HG03439 (cell line): ENCODE measurements at regions not wholly inside any gene's neighbourhood (a gene's known extent, or its start where the extent isn't known, plus 50 kb on each side); places are given as distances from the start of the nearest gene placed in this dataset.

ENCODE experiments used
- ATAC-seq: cut with Tn5 transposase; IDR thresholded peaks from one replicate; pipeline ENCODE4 v1.9.1; 2021; ENCODE audit warnings: mild to moderate bottlenecking, moderate library complexity; ENCODE audit not compliant: unreplicated experiment

DNA sequence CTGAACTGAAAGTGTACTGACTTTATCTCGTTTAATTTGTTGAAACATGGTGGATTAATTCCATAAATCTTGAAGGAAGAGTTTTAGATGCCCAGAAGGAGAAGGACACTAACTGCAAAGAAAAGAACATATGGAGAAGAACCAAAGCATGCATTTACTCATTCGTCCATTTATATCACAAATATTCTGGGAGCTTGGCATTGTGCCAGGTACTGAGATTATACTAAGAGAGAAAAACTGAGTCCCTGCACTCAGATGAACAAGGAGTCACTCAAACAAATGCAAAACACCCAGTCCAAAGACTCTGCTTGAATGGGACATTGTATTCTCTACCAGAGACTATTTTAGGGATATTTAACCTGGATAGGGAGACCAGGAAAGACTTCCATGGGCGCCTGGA is 588.0 kb upstream of the MGMT start:
- no peak for ATAC-seq

DNA sequence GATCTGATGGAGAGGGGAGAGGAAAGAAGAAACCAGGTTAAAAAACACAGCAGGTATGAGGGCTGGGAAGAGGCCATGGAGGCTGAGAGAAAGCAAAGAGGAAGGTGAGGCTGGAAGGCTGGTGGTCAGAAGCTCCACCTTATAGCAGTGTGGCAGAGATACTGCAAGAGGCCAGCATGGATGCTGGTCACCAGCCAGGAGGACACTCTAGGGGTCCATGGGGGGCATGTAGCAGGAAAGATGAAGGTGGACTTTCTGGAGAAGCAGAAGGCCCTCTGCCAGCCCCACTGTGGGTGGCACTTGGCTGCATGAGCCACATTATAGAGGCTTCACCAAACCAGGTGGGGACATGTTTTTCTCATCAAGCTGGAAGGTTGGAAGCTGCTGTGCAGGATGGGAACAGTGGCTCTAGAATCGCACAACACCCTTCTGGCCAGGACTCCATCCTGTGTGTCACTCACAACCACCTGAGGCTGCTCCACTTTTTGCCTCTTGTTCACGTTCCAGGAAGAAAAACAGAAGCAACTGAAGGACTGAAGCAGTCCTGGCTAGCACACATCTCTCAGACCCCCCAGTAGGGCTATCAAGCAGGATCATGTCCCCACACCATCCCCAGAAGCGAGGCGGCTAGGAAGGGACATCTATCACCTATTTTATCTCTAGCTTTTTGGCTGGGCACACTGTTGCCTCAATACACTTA is 587.5 kb upstream of the MGMT start:
- ATAC-seq: no peak

DNA sequence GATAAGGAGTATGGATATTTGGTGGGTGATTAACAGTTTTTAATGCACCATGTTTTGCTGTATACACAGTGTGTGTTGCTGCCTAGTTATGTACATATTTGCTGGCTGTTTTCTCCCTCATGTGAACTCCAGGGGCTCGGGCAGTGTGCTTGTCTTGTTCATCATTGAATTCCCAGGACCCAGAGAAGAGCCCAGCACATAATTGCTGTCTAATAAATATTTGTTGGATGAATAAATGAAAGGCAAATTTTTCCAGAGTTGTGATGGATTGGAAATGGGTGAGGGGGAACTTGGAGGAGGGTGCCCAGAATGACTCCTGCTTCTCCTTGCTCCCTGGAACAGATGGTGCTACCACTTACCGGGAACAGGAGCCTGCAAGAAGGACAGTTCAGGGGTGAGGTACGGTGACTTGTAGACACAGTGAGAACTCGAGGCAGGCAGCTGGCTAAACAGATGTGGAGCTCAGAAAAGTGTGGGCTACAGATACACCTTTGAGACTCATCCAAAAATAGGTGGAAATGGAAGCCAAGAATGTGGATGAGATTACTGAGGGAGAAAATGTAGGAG is 586.8 kb upstream of the MGMT start:
- no peak for ATAC-seq

DNA sequence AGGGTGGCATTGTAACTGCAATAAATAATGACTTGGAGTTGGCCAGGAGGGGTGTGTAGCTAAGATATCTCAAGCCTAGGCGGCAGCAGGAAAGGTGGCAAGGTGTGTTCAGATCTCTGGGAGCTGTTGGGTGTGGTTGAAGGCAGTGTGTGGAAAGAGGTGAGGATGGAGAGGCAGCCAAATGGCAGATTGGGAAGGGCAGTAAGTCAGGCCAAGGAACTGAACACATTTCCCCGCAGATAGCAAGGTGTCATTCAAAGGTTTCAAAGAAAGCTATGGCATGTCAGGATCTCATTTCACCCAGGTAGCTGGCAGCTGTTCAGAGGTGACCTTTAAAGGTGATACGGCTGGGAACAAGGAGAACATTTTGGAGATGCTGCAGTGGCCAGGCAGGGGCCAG is 586.0 kb upstream of the MGMT start:
- ATAC-seq: no peak

DNA sequence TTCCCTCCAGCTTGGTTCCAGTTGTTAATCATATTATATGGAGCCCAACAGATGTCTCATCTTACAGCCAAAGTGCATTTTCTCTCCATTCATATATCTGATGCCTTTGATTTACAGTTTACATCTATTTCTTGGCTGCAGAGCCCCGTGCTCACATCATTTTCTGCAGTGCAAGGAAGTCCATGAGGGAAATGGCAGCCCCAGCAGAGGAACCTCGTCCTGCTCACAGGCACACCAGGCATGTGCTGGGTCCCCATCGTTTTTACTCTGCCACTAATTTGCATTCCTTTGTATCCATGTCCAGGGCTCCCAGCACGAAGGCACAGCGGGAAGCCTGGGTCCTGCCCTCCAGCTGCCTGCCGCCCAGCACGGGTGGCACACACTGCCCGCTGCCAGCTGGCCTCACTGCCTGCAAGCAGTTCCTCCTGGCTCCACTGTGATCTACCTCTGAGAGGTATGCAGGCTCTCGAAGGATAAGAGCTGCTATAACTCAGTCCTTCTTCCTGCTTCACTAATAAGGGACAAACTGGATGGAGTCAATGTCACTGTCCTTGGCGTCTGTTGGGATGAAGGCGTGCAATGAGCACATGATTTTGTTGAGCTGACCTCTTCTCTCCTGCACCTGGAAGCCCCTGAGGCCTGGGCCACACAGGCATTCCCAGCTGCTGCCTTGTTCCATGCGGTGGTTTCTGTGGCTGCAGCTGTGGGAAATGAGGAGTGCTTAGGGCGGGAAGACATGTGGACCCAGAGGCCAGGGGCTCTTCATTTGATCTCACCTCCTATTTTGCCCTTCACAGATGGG is 583.6 kb upstream of the MGMT start:
- no peak for ATAC-seq

DNA sequence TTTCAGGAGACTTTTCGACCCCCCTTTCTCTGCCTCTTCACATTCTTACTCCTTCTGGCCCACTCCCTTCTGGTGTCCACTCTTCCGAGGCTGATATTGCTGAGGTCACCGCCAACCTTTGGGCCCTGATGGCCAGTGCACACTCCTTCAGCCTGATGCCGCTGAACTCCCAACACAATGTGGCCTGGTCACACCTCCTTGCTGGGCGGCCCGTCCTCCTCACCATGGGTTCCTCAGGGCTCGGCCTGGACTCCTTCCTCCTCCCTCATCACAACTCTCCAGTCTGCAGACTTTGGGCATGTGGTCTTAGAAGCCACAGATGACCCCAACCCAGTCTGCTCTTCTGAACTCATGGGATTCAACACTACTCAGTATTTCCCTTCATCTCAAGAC is 583.0 kb upstream of the MGMT start:
- ATAC-seq: no peak

DNA sequence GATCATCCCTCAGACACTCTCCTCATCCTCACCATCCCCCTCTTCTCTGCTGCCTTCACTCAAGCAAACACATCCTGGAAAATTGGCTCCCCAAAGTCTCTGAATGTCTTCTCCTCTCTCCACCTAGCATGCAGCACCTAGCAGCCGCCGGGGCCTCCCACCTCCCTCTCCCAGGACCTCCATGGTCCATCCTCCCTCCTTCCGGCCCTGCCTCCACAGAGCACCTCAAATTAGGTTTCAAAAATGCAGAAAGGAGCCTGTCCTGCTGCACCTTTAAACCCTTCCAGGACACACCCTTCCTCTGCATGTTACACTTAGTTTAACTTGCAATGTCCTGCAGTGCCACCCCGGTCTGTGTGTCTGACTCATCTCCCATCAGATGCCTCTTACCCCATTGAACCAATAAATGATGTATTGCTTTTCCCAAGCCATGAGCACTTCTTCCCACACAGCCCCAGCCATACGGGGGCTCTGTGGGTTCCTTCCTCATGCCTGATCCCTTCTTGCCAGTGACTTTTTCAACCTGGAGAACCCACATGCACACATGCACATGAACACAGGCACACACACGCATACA is 582.5 kb upstream of the MGMT start:
- ATAC-seq: no peak

DNA sequence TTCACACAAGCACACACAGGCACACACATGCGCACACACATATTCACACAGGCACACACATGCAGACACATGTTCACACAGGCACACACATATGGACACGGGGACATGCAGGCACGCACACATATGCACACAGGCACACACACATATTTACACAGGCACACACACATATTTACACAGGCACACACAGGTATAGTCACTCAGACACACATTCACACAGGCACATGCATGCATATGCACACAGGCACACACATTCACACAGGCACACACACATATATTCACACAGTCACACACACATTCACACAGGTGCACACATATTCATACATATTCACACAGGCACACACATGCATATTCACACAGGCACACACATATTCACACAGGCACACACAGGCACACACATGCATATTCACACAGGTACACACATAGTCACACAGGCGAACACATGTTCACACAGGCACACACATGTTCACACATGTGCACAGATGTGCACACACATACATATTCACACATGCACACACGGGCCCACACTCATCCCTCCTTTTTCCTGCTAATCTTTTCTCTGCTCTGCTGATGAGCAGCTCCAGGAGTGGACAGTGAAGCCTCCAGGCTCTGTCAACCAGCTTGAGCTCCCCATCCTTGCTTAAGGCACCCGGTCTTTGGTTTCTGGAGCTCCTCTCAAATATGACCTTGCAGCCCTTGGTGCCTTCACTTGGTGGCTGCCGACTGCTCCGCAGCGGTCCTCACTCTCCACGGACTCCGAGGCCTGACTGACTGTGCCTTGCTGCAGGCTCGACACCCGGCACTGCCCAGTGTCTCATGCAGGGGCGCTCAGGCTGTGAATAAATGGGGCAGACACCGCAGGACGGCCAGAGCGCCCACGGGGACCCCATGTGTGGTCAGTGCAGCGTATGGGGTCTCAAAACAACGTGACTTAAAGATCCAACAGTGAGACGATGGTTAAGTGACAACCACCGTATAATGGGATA is 581.2 kb upstream of the MGMT start:
- no peak for ATAC-seq

DNA sequence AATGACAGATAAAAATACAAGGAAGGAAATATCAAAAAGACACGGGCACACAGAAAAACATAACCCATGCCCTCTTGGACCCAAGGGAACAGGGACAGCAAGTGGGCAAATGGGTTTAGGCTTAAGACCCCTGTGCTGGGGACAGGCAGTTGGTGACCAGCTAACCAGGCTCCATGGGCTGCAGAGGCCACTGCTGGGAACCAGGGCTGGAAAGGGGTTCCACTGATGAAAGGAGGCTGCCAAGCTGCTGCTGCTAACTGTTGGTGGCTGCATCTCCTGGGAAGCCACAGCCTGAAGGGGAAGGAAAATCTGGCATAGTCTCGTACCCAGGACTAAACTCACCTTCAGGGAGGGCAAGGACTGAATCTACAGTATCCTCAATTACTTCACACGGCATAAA is 579.2 kb upstream of the MGMT start:
- no peak for ATAC-seq

DNA sequence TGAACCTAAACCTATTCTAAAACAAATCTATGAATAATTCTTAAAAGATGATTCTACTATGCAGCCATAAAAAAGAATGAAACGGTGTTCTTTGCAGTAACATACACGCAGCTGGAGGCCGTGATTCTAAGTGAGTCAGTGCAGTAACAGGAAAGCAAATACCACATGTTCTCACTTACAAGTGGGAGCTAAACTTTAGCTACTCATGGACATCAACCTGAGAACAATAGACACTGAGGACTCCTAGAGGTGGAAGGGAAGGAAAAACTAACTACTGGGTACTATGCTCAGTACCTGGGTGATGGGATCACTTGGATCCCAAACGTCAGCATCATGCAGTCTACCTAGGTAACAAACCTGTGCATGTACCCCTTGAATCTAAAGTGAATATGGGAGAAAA is 575.0 kb upstream of the MGMT start:
- no peak for ATAC-seq

DNA sequence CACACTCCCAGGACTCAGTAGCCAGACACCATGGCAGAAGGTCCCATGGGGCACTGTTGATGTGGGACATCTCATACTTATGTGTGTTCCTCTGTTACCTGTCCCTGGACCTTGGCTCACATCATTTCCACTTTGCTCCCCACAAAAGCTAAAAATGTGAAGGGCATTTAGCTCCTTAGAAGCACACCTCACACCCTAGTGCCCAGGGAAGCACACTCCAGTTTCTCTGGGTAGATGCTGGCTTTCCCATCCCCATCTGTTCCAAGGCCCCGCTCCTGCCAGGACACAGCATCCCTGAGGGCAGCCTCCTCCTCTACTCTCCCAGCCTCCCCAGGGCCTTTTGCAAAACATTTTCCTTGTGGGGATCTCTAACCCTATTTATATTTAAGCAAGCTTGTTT is 572.4 kb upstream of the MGMT start:
- ATAC-seq: no peak

DNA sequence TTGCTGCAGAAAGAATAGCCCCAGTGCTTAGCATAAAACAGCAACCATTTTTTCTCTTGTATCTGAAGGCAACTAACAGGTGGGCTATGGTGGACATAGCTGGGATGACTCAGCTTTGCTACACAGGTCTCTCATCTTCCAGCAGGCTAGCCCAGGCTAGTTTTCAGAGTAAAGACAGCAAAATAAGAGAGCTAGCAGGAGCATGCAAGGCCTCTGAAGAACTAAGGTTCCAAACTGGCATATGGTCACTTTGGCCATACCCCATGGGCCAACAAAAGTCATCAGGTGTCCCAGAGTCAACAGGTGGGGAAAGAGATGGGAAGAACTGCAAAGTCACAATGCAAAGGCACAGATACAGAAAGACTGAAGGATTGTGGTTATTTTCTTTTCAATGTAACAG is 571.6 kb upstream of the MGMT start:
- no peak for ATAC-seq

DNA sequence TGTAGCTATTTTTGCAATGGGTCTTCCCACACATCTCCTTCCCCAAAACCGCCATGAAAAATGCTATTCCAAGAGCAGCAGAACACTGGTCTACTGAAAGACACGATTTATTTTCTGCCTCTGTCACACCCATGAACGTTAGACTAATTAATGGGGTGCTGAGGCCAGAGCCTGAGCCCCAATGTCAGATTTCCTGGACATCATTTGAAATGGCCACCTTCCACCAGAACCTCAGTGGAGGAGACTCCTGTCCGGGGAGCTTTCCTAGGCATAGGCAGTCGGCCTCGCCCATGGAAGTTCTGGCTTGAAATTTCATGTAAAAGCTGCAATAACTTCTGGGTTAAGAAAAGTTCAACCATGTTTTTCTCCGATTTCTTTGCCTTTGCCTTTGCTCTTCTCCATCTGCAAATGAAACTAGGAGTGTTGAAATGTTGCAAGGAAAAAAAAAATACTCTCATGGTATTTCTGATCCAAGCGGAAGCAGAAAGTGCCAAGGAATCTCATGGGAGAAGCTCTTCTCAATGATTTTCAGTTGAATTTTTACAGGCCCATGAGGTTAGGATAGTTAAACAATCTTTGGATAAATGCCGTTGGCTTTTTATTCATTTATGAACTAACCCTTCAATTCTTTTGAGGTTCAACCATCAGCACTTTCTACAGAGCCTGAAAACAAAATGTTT is 570.8 kb upstream of the MGMT start:
- ATAC-seq: no peak

DNA sequence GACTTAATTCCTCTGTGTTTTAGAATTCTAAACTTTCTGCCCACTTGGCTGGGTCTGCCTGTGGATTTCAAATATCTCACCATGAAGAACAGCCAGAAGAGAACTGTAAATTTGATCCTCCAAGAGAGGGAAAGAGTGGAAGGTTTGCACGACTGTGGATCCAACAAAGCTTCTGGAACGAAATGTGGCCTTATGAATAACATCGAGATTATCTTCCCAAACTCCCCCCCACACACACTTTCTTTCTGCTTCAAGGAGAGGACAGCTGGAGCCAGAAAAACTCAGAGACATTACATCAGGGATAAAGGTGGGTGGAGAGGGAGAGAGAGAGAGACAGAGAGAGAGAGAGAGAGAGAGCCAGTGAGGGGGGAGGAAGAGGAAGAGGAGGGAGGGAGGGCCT is 570.1 kb upstream of the MGMT start:
- ATAC-seq: no peak

DNA sequence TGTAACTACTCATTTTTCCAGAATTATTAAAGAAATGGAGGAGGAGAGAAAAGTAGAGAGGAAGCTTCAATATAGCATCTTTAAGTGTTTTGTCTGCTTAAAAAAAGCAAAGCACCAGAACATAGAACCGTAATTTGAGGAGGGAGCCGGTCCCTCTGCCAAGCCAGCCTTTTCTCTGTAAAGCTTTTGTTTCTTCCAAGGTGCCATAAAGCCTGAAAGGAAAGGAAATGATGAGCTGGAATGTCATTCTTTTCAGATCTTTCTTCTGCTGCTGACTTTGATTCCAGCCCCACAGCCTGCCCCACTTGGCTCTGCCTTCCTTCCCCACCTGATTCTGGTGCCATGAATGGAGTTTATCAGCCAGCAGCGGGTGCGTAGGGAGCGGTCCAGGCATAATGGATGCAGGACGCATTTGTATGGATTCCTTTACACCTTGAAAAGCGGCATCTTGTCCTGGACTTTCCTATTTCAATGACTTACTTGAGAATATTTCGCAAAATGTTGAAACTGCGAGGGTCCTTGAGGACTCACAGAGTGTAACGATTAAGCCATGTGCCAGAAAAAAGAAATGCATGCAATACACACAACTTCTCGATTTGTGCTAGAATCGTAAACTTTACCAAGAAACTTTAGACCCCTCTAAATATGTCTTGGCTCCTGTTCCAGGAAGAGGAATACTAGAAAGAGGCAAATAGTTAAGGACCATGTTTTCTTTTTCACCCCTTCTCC is 569.5 kb upstream of the MGMT start:
- no peak for ATAC-seq

DNA sequence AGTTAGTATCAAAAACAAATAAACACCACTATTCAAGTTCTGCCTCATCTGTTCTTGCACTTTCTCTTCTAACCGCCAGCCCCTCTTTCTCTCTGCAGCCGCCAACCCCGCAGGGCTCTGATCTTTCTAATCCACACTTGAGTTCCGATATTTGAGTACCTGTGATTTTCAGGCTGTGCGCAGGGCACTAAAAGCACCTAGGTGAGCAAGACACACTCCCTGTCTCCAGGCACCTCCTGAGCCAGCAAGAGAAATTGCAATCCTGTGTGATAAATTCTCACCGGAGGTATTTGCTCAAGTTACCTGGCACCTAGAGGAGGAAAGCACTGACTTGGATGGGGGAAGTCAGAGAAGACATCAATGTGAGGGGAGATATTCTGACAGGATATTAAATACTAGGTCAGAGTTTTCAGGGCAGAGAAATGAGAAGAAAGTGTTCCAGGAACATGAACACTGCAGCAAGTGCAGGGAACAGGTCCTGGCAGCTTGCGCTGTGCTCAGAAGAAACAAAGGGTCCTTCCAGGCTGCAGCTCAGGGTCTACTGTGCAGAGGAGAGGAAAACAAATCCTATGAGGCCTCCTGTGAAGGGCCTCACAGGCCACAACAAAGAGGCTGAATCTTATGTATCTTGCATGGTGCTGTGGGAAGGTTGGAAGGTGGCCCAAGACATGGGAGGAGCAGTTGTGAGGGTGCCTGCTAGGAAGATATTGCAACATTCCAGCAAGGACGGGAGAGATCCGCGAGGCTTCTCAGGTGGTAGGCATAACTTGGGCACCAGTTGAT is 568.7 kb upstream of the MGMT start:
- no peak for ATAC-seq

DNA sequence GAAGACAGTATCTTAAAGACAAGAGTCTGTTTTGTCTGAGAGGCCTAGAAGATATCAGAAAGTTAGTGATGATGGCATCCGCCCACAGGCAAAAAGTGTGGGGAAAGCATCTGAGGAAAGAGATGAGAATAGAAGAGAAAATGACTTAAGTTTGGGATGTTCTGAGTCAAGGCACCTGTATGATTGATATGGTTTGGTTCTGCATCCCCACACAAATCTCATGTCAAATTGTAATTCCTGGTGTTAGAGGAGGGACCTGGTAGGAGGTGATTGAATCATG is 568.2 kb upstream of the MGMT start:
- no peak for ATAC-seq

DNA sequence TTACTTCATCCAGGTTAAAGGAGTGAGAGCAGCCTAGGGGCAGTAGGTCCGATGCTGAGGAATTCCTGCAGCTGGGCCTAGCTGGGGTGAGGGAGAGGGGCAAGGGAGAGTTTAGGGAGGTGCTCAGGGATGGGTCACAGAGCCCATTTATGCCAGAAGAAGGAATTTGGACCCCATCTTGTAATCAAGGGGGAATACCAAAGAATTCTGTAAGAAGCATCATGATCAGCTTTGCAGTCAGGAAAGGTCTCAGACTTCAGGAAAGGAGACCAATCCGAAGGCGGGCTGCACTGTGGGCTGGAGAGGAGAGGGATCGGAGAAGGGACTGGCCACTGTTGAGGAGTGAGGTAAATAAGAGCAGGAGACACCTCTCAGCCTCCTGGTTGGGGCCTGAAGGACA is 566.6 kb upstream of the MGMT start:
- no peak for ATAC-seq

DNA sequence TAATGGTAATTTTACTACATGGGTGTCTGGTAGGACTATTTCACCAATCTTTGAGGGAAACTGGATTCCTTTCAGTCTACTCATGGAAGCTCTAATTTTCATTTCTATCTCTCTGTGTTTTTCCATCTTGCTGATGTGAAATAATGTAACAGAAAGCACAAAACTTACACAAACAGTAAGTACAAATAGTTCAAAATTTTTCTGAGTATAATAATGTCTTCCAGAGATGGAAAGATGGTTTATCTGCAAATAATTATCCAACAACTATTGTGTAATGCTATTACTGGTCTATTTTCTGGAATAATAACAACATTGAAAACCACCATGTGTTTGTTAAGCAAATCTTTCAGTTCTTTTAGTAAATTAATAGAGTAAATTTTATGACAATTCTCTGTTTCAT is 565.8 kb upstream of the MGMT start:
- ATAC-seq: no peak
